ENCODE measurements at regions not wholly inside any gene's neighbourhood (a gene's known extent, or its start where the extent isn't known, plus 50 kb on each side); places are given as distances from the start of the nearest gene placed in this dataset.

GRCh38 chr20:57075603-57076002 lies 190.8 kb downstream of the BMP7 start:
- no peak for TF ChIP-seq CTCF (IDR thresholded peaks at IDR 0.05; ENCODE audit: low read length)
- no peak for TF ChIP-seq EZH2 (IDR thresholded peaks at IDR 0.05; ENCODE audit: borderline replicate concordance, low read length)
